Fibroblast of villous mesenchyme (primary cell): ENCODE measurements at regions not wholly inside any gene's neighbourhood (a gene's known extent, or its start where the extent isn't known, plus 50 kb on each side); places are given as distances from the start of the nearest gene placed in this dataset.

Experiments
- DNase-seq: peaks from one replicate; pipeline ENCODE4 v3.0.0-alpha.2; 2010; ENCODE audit warnings: low read depth
- H3K4me3 ChIP-seq: 2 replicates; pipeline ENCODE4 v1.5.1; 2011; ENCODE audit warnings: low read depth, mild to moderate bottlenecking, low read length
- TF ChIP-seq, protein P1 (sequence below): IDR thresholded peaks from 2 replicates; pipeline ENCODE4 v1.5.1; 2012; ENCODE audit warnings: low read depth, mild to moderate bottlenecking, low read length; ENCODE audit not compliant: insufficient read depth

DNA sequence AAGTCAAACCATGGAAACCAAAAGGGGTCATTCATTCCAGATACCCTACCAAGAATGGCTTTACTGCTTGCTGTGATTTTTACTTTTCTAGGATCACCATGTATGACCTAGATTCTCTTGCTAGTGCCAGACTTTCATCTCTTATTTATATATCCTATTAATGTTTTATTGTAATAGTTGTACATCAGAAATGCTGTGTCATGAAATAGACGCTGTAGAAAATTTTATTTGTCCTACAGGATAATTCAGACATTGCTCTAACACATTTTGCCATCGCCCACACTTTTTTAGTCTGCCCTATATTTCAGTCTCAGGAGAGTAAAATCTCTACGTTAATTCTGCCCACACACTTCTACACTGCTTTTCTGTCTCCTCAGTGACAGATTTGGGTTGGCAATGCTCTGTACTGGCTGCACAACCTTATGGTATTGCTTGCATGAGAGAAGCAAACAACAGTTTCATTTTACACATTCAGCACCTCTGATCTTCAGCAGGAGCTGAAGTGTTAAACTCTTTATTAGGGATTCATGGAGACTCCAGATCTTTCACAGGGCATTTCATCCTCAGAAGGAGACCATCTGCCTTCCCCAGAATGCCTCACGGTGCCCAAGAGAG is 871.8 kb upstream of the CHAC2 start:
- TF ChIP-seq, protein P1, sequence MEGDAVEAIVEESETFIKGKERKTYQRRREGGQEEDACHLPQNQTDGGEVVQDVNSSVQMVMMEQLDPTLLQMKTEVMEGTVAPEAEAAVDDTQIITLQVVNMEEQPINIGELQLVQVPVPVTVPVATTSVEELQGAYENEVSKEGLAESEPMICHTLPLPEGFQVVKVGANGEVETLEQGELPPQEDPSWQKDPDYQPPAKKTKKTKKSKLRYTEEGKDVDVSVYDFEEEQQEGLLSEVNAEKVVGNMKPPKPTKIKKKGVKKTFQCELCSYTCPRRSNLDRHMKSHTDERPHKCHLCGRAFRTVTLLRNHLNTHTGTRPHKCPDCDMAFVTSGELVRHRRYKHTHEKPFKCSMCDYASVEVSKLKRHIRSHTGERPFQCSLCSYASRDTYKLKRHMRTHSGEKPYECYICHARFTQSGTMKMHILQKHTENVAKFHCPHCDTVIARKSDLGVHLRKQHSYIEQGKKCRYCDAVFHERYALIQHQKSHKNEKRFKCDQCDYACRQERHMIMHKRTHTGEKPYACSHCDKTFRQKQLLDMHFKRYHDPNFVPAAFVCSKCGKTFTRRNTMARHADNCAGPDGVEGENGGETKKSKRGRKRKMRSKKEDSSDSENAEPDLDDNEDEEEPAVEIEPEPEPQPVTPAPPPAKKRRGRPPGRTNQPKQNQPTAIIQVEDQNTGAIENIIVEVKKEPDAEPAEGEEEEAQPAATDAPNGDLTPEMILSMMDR, result no peak
- DNase-seq, result no peak
- H3K4me3 ChIP-seq, result no peak overlapping the region

GRCh38 chr2:52886556-52886955 is 881.0 kb upstream of the CHAC2 start:
- DNase-seq, result no peak
- TF ChIP-seq, protein P1, result no peak
- no peak overlapping the region for H3K4me3 ChIP-seq

- TF ChIP-seq, protein P1, result no peak
- DNase-seq, result no peak
- no peak overlapping the region for H3K4me3 ChIP-seq
Observed at GRCh38 chr2:52884761-52885352, 882.7 kb upstream of the CHAC2 start.

GRCh38 chr2:52882974-52883373 is 884.6 kb upstream of the CHAC2 start:
- no peak for DNase-seq
- H3K4me3 ChIP-seq, result no peak overlapping the region
- TF ChIP-seq, protein P1, result no peak

DNA sequence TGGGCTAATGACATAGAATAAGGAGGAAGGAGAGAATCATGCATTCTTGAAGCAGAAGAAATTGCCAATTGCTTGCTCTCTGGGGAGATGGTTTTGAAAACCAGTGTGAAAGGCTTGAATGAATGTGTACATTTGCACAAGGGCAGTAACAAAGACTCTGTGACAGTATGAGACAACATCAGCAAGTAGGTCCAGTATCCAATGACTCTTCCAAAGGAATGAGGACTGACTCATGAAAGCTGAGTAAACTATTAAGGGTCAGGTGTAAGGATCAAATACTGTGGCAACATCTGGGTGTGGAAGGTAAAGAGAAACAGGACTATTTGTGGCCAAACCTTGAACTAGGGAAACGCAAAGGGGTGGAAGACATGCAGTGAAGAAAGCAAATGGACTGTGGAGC is 886.0 kb upstream of the CHAC2 start:
- TF ChIP-seq, protein P1, result no peak
- no peak overlapping the region for H3K4me3 ChIP-seq
- DNase-seq, result peak; percentile 19

DNA sequence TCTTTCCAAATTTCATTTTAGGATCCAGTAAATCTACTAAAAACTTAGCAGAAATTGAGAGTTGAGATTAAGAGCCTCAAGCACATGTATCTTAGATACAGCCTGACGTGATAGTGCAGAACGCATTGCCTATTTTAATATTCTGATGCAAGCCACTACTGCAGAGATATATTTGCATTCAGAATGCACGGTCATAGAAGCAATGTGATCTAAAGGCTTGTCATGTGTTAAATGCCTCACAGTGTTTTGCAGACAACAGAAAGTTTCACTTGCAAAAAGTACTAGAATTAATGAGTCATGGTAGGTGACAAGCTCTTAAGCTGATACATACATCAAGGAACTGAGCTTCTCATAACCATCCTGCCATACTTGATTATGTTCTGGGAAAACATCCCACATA is 886.7 kb upstream of the CHAC2 start:
- TF ChIP-seq, protein P1, result no peak
- DNase-seq, result no peak
- no peak overlapping the region for H3K4me3 ChIP-seq

GRCh38 chr2:52879561-52879960 is 888.0 kb upstream of the CHAC2 start:
- H3K4me3 ChIP-seq, result no peak overlapping the region
- peak; percentile 2 for DNase-seq
- TF ChIP-seq, protein P1, result no peak
